Endodermal cell (in vitro differentiated cells): ENCODE measurements at regions not wholly inside any gene's neighbourhood (a gene's known extent, or its start where the extent isn't known, plus 50 kb on each side); places are given as distances from the start of the nearest gene placed in this dataset.

Experiments used
- DNase-seq: peaks from one replicate; pipeline ENCODE4 v3.0.0-alpha.2; 2017
- H3K27ac ChIP-seq: 2 replicates; pipeline ENCODE4 v1.5.1; 2013; ENCODE audit warnings: mild to moderate bottlenecking, low read depth, low read length, moderate library complexity
- H3K27me3 ChIP-seq: 2 replicates; pipeline ENCODE4 v1.6.1; 2013; ENCODE audit warnings: mild to moderate bottlenecking, low read length, moderate library complexity; ENCODE audit not compliant: insufficient read depth, control insufficient read depth, poor library complexity, severe bottlenecking
- H3K36me3 ChIP-seq: 2 replicates; pipeline ENCODE4 v1.7.0; 2013; ENCODE audit warnings: mild to moderate bottlenecking, low read length, moderate library complexity; ENCODE audit not compliant: control insufficient read depth, insufficient read depth
- H3K4me1 ChIP-seq: one replicate; pipeline ENCODE4 v1.7.0; 2013; ENCODE audit warnings: low read length; ENCODE audit not compliant: control insufficient read depth, insufficient read depth
- H3K4me3 ChIP-seq: 2 replicates; pipeline ENCODE4 v1.5.1; 2013; ENCODE audit warnings: mild to moderate bottlenecking, low read length, moderate library complexity
- H3K9ac ChIP-seq: 2 replicates; pipeline ENCODE4 v1.6.1; 2013; ENCODE audit warnings: mild to moderate bottlenecking, low read length, moderate library complexity; ENCODE audit not compliant: poor library complexity, severe bottlenecking; ENCODE audit errors: extremely low read depth
- H3K9me3 ChIP-seq: 2 replicates; pipeline ENCODE4 v1.6.1; 2013; ENCODE audit warnings: mild to moderate bottlenecking, low read length, moderate library complexity; ENCODE audit not compliant: control insufficient read depth
- H3K27ac Mint-ChIP-seq: 2 replicates; pipeline ENCODE4 v1.8.0; 2020; ENCODE audit warnings: mixed read lengths
- H3K27me3 Mint-ChIP-seq: 2 replicates; pipeline ENCODE4 v1.8.0; 2021; ENCODE audit warnings: mild to moderate bottlenecking, mixed read lengths; ENCODE audit not compliant: insufficient read depth
- H3K36me3 Mint-ChIP-seq: 2 replicates; pipeline ENCODE4 v1.8.0; 2020; ENCODE audit warnings: low read depth, mixed read lengths
- H3K4me1 Mint-ChIP-seq: 2 replicates; pipeline ENCODE4 v1.8.0; 2020; ENCODE audit warnings: mixed read lengths
- H3K4me3 Mint-ChIP-seq: 2 replicates; pipeline ENCODE4 v1.8.0; 2020; ENCODE audit warnings: mild to moderate bottlenecking, moderate library complexity, mixed read lengths
- H3K9me3 Mint-ChIP-seq: 2 replicates; pipeline ENCODE4 v1.8.0; 2020; ENCODE audit warnings: mild to moderate bottlenecking, mixed read lengths
- WGBS, 2 experiments: methylation state at CpG; one replicate each; pipeline versions ENCODE4 v1.1.5 to v1.1.7; 2013; ENCODE audit warnings: missing lambda C conversion rate in 2 of 2, mixed read lengths in 1 of 2; ENCODE audit not compliant: insufficient coverage in 1 of 2, insufficient read length in 1 of 2; 5-methylcytosine and 5-hydroxymethylcytosine counted together
- TF ChIP-seq, protein P1 (sequence below): fragments of 200-600 bp; sonication (generic); conservative IDR thresholded peaks from 2 replicates; pipeline ENCODE4 v1.5.0; 2021; ENCODE audit warnings: antibody characterized with exemption, mild to moderate bottlenecking

DNA sequence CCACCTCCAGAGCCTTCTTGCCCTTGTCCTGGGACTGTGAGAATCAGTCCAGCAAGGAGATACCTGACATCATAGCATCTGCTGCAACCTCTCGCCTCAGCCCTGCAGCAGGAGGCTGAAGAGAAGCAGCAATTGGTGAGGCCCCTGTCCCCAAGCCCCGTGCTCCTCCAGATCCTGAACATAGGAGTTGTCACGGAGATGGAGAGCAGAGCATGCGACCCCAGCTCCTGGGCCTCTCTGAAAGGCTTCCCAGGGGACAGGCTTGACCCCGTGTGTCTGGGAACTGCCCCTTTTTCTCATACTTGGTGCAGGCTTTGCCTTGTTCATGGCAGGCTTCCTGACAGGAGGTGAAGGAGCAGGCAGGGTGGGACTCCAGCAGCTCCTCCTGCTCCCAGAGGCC is 127.7 kb upstream of the PZP start:
- TF ChIP-seq, protein P1, sequence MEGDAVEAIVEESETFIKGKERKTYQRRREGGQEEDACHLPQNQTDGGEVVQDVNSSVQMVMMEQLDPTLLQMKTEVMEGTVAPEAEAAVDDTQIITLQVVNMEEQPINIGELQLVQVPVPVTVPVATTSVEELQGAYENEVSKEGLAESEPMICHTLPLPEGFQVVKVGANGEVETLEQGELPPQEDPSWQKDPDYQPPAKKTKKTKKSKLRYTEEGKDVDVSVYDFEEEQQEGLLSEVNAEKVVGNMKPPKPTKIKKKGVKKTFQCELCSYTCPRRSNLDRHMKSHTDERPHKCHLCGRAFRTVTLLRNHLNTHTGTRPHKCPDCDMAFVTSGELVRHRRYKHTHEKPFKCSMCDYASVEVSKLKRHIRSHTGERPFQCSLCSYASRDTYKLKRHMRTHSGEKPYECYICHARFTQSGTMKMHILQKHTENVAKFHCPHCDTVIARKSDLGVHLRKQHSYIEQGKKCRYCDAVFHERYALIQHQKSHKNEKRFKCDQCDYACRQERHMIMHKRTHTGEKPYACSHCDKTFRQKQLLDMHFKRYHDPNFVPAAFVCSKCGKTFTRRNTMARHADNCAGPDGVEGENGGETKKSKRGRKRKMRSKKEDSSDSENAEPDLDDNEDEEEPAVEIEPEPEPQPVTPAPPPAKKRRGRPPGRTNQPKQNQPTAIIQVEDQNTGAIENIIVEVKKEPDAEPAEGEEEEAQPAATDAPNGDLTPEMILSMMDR: no peak
- H3K9ac ChIP-seq: no peak overlapping the region
- H3K9me3 ChIP-seq: no peaks in the 10 kb centered on the region
- Mint-ChIP-seq H3K36me3 (peaks cover 29% of the 10 kb centered on the region), H3K4me3 (no peak overlapping the region), H3K9me3 (peaks cover 36% of the 10 kb centered on the region), H3K4me1 (no peaks in the 10 kb centered on the region), H3K27me3 (peaks cover 2% of the 10 kb centered on the region), H3K27ac (no peak overlapping the region)
- peak; percentile 23 for DNase-seq
- WGBS, 2 experiments: 67 to 74% methylated on average over 4 to 5 of the region's 5 CpGs
- H3K27me3 ChIP-seq: no peaks in the 10 kb centered on the region
- no peak overlapping the region for H3K27ac ChIP-seq
- no peaks in the 10 kb centered on the region for H3K4me1 ChIP-seq
- H3K4me3 ChIP-seq: no peak overlapping the region
- no peaks in the 10 kb centered on the region for H3K36me3 ChIP-seq

GRCh38 chr12:9334964-9335363 is 126.8 kb upstream of the PZP start:
- Histone ChIP-seq H3K4me3 (no peak overlapping the region), H3K9ac (no peak overlapping the region), H3K36me3 (no peaks in the 10 kb centered on the region), H3K27me3 (no peaks in the 10 kb centered on the region), H3K27ac (no peak overlapping the region), H3K4me1 (no peaks in the 10 kb centered on the region), H3K9me3 (no peaks in the 10 kb centered on the region)
- Mint-ChIP-seq H3K4me3 (no peak overlapping the region), H3K27ac (no peak overlapping the region), H3K27me3 (peaks cover 2% of the 10 kb centered on the region), H3K4me1 (no peaks in the 10 kb centered on the region), H3K9me3 (peaks cover 36% of the 10 kb centered on the region), H3K36me3 (peaks cover 29% of the 10 kb centered on the region)
- TF ChIP-seq, protein P1: peak; percentile 15
- 81% methylated on average over 5 of the region's 5 CpGs; no CpG with 5 or more reads in 1 of the 2 experiments for WGBS, 2 experiments
- no peak for DNase-seq

- no peaks in the 10 kb centered on the region for H3K4me1 ChIP-seq
- H3K27ac ChIP-seq: no peak overlapping the region
- WGBS, 2 experiments: 95 to 96% methylated on average over 9 to 12 of the region's 12 CpGs
- H3K27me3 Mint-ChIP-seq: peaks cover 2% of the 10 kb centered on the region
- no peak for DNase-seq
- no peak overlapping the region for H3K4me3 Mint-ChIP-seq
- H3K9me3 Mint-ChIP-seq: peaks cover 36% of the 10 kb centered on the region
- TF ChIP-seq, protein P1: no peak
- peaks cover 29% of the 10 kb centered on the region for H3K36me3 Mint-ChIP-seq
- H3K36me3 ChIP-seq: no peaks in the 10 kb centered on the region
- H3K9me3 ChIP-seq: no peaks in the 10 kb centered on the region
- H3K27ac Mint-ChIP-seq: no peak overlapping the region
- H3K27me3 ChIP-seq: no peaks in the 10 kb centered on the region
- no peak overlapping the region for H3K4me3 ChIP-seq
- H3K4me1 Mint-ChIP-seq: no peaks in the 10 kb centered on the region
- no peak overlapping the region for H3K9ac ChIP-seq
Measured at GRCh38 chr12:9334041-9334692, 126.0 kb upstream of the PZP start.
